SK-N-MC (cell line): ENCODE measurements at regions not wholly inside any gene's neighbourhood (a gene's known extent, or its start where the extent isn't known, plus 50 kb on each side); places are given as distances from the start of the nearest gene placed in this dataset.

Experiments used
- EZH2 ChIP-seq: fragments of 200-600 bp; sonication (generic); IDR thresholded peaks from one replicate; pipeline ENCODE4 v1.6.1; 2017; ENCODE audit warnings: antibody characterized with exemption
- POLR2AphosphoS5 ChIP-seq: IDR thresholded peaks from 2 replicates; pipeline ENCODE4 v1.6.1; 2012; ENCODE audit warnings: mild to moderate bottlenecking, low read depth, low read length, borderline replicate concordance

DNA sequence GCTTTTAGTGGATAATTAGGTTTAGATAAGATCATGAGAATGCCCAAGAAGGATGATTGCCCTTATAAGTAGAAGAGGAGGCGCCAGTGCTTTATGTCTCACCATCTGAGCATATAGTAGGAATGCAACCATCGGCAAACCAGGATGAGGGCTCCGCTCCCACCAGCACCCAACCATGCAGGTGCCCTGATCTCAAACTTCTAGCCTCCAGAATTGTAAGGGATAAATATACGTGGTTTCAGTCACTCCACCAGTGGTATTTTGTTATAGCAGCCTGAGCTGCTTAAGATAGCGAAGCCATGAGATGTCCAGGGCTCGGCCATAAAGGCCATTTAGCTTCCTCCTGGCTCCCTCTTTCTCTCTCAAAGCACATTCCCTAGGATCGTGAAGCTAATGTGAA is 413.9 kb downstream of the MZT1 start:
- no peak for TF ChIP-seq POLR2AphosphoS5
- TF ChIP-seq EZH2, result no peak
